Cardiac fibroblast (primary cell): ENCODE measurements at regions not wholly inside any gene's neighbourhood (a gene's known extent, or its start where the extent isn't known, plus 50 kb on each side); places are given as distances from the start of the nearest gene placed in this dataset.
"Not testable (repeated sequence)": the region's sequence is repeated elsewhere in the genome, so short reads cannot be mapped to it uniquely, and the experiment has no call there.

ENCODE experiments used
- DNase-seq, 2 donors: peaks; one replicate each; pipeline versions ENCODE4 v3.0.0 to v3.0.0-alpha.2; 2010; ENCODE audit warnings: low read depth in 2 of 2
- H3K4me3 ChIP-seq, 2 donors: replicated peaks in 1 of 2; 1 replicate in 1 of 2; 2 replicates in 1 of 2; pipeline ENCODE4 v1.5.1; 2011; ENCODE audit warnings: low read depth in 2 of 2, low read length in 2 of 2, mild to moderate bottlenecking in 2 of 2, moderate library complexity in 1 of 2
- TF ChIP-seq, protein P1 (sequence below): IDR thresholded peaks from one replicate; pipeline ENCODE4 v1.5.1; 2011; ENCODE audit warnings: low read depth, mild to moderate bottlenecking, low read length, inconsistent platforms

GRCh38 chr10:123221418-123221817 lies 67.2 kb downstream of the BUB3 start:
- DNase-seq = no peak
- no peak overlapping the region for H3K4me3 ChIP-seq
- TF ChIP-seq, protein P1, sequence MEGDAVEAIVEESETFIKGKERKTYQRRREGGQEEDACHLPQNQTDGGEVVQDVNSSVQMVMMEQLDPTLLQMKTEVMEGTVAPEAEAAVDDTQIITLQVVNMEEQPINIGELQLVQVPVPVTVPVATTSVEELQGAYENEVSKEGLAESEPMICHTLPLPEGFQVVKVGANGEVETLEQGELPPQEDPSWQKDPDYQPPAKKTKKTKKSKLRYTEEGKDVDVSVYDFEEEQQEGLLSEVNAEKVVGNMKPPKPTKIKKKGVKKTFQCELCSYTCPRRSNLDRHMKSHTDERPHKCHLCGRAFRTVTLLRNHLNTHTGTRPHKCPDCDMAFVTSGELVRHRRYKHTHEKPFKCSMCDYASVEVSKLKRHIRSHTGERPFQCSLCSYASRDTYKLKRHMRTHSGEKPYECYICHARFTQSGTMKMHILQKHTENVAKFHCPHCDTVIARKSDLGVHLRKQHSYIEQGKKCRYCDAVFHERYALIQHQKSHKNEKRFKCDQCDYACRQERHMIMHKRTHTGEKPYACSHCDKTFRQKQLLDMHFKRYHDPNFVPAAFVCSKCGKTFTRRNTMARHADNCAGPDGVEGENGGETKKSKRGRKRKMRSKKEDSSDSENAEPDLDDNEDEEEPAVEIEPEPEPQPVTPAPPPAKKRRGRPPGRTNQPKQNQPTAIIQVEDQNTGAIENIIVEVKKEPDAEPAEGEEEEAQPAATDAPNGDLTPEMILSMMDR = no peak

DNA sequence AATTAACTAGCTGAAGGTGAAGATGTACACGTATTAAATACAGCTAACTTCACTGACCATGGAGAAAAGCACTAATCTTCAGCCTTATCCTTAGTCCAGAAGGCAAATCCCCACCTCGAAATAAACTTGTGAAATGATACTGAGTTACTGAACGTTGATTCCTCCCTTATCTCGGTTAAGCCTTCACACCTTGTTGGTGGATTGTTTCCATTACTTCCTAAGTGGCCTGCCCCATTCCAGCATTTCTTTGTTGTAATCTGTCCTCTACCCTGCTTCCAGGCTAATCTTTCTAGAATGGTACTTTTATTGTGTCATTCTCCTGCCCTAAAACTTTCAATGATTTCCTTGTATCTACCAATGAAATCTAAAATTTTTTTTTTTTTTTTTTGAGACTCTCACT lies 68.6 kb downstream of the BUB3 start:
- TF ChIP-seq, protein P1 = no peak
- DNase-seq = no peak
- no peak overlapping the region for H3K4me3 ChIP-seq

- TF ChIP-seq, protein P1 = no peak
- no peak overlapping the region for H3K4me3 ChIP-seq
- no peak for DNase-seq
Measured at GRCh38 chr10:123227706-123228105, 73.5 kb downstream of the BUB3 start.

GRCh38 chr10:123229927-123230630 lies 75.9 kb downstream of the BUB3 start:
- H3K4me3 ChIP-seq = no peak overlapping the region
- TF ChIP-seq, protein P1 = no peak
- DNase-seq = no peak

DNA sequence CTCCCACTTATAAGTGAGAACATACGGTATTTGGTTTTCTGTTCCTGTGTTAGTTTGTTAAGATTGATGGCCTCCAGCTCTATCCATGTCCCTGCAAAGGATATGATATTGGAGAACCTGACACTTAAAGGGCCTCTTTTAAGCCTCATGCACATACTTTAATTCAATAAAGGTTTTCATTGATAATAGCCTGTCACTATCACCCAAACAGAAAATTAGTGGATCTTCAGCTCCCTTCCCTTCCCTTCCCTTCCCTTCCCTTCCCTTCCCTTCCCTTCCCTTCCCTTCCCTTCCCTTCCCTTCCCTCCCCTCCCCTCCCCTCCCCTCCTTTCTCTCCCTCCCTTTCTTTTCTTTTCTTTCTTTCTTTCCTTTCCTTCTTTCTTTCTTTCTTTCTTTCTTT lies 78.7 kb downstream of the BUB3 start:
- not testable (repeated sequence) for H3K4me3 ChIP-seq, DNase-seq

- DNase-seq, H3K4me3 ChIP-seq: not testable (repeated sequence)
Measured at GRCh38 chr10:123235014-123235413, 80.8 kb downstream of the BUB3 start.

- TF ChIP-seq, protein P1 = no peak
- H3K4me3 ChIP-seq = no peak overlapping the region
- DNase-seq = no peak
Measured at GRCh38 chr10:123236126-123236525, 81.9 kb downstream of the BUB3 start.

DNA sequence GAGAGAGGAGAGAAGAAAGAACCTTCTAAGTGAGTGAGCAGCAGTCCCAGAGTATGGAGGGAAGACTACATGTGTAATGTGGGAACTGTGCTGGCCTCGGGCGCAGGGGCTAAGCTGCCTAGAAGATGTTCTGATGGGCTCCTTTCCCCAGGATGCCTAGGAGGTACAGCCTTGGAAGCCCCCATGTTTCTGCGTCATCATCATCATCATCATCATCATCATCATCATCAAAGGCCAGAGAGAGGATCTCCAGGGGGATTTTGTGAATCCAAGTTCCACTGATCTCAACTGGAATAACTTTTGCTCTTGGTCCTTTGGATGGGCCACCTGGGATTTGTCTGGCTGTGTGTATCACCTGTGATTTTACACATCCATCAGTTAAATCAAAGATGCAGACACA lies 86.0 kb downstream of the BUB3 start:
- TF ChIP-seq, protein P1 = no peak
- H3K4me3 ChIP-seq = no peak overlapping the region
- no peak for DNase-seq
